ENCODE measurements at regions not wholly inside any gene's neighbourhood (a gene's known extent, or its start where the extent isn't known, plus 50 kb on each side); places are given as distances from the start of the nearest gene placed in this dataset.

- Mint-ChIP-seq H3K9me3 (no peaks in the 10 kb centered on the region), H3K27ac (no peak overlapping the region), H3K36me3 (no peaks in the 10 kb centered on the region)
- ATAC-seq (no peak), DNase-seq (ENCODE audit: low spot score in 2 of 2) (no peak)
These were observed 233.7 kb downstream of the SCG2 start for GRCh38 chr2:223368481-223368880.

DNA sequence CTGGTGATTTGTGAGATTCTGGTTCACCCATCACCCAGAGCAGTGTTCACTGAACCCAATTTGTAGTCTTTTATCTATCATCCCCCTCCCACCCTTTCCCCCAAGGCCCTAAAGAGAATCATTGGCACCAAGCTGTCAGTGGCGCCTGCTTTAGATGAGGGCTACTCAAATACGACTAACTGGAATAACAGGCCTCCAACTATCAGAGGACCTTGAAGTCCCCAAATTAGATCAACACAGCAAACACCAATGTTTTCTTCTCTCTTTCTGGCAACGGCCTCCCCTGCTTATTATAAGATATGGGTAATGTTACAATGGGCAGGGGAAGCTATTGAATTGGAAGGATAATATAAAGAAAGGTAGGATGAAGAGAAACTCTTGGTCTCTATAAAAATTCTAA lies 232.3 kb downstream of the SCG2 start:
- Mint-ChIP-seq H3K36me3 (no peaks in the 10 kb centered on the region), H3K27ac (no peak overlapping the region), H3K9me3 (no peaks in the 10 kb centered on the region)
- no peak for ATAC-seq
- DNase-seq (ENCODE audit: low spot score in 2 of 2), result no peak

DNA sequence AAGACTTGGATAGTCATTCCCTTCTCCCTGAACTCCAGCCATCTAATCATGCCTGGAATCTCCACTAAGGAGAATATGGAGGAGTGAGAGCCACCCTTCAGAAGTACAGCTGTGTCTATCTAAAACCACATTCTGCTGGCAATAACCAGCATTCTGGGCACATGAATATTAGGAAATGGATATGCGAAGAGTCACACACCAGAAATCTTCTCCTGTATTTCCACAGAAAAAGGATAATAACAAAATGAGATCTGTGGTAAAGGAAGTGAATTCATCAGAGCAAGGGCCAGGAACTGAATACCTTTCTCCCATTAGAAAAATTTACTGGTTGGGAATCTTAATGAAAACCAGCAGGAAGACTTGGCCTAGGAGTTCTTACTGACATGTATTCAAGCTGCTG lies 218.8 kb downstream of the SCG2 start:
- no peak for ATAC-seq
- H3K27ac Mint-ChIP-seq, result no peak overlapping the region
- no peaks in the 10 kb centered on the region for H3K9me3 Mint-ChIP-seq
- DNase-seq (ENCODE audit: low spot score in 2 of 2), result no peak
- no peaks in the 10 kb centered on the region for H3K36me3 Mint-ChIP-seq

DNA sequence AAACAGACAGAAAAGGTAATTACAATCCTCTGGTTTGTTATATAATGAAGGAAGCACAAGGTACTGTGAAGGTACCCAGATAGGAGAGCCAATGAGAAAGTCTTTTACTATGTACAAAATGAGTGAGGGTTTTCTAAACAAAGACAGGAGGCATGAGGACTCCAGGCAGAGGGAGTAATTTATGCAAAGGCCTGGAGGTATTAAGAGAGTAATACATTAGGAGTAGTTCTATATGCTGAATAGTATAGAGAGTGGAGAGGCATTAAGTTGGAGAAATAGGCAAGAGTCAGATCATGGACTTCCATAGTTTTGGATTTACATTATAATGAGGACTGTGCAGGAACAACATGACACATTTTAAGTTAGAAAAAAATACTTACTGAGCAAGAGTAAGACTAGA lies 216.0 kb downstream of the SCG2 start:
- DNase-seq (ENCODE audit: low spot score in 2 of 2), result no peak
- Mint-ChIP-seq H3K36me3 (no peaks in the 10 kb centered on the region), H3K9me3 (peaks cover 0 to 3% of the 10 kb centered on the region in 2 donors), H3K27ac (no peak overlapping the region)
- ATAC-seq, result no peak

DNA sequence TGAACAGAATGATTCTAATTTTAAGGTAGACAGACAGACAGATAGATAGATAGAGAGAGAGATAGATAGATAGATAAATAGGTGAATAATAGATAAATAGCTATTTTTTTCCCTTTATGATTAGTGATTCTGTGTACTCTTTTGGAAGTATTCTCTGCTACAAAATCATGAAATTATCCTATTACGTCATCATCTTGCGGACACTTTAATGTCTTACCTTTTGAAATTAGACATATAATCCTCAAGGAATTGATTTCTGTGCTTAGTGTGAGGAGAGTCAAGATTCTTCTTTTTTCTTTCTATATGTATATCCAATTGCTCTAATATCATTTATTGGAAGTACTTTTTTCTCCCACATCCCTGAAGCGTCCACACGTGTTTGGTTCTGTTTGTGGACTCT lies 215.2 kb downstream of the SCG2 start:
- Mint-ChIP-seq H3K27ac (no peak overlapping the region), H3K36me3 (no peaks in the 10 kb centered on the region)
- DNase-seq (ENCODE audit: low spot score in 2 of 2), result no peak

GRCh38 chr2:223389624-223390023 lies 212.5 kb downstream of the SCG2 start:
- Mint-ChIP-seq H3K27ac (no peak overlapping the region), H3K9me3 (peaks cover 0 to 3% of the 10 kb centered on the region in 2 donors), H3K36me3 (no peaks in the 10 kb centered on the region)
- DNase-seq (ENCODE audit: low spot score in 2 of 2), result no peak
- ATAC-seq, result no peak

More for the DNA sequence above, 215.2 kb downstream of the SCG2 start:
- ATAC-seq, result no peak
- H3K9me3 Mint-ChIP-seq, result peaks cover 0 to 3% of the 10 kb centered on the region in 2 donors

DNA sequence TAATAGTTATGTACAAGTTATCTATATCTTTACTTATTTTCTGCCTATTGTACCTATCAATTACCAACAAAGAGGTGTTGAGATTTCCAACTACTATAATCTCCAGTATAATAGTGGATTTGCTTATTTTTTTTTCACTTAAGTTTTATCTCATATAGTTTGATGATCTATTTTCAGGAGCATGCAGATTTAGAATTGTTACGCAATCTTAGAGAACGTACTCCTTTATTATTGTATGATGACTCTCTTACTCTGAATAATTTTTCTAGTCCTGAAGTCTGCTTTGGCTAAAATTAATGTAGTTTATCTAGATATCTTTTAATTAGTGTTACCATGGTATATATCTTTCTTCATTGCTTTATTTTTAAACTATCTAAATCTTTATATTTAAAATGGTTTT lies 205.2 kb downstream of the SCG2 start:
- peaks cover 0 to 3% of the 10 kb centered on the region in 2 donors for H3K9me3 Mint-ChIP-seq
- H3K27ac Mint-ChIP-seq, result no peak overlapping the region
- ATAC-seq, result no peak

GRCh38 chr2:223399357-223399957 lies 202.7 kb downstream of the SCG2 start:
- H3K9me3 Mint-ChIP-seq, result peaks cover 0 to 3% of the 10 kb centered on the region in 2 donors
- H3K27ac Mint-ChIP-seq, result no peak overlapping the region
- H3K36me3 Mint-ChIP-seq, result no peaks in the 10 kb centered on the region
- ATAC-seq, result no peak
- no peak for DNase-seq (ENCODE audit: low spot score in 2 of 2)

More for the DNA sequence above, 205.2 kb downstream of the SCG2 start:
- H3K36me3 Mint-ChIP-seq, result no peaks in the 10 kb centered on the region
- DNase-seq (ENCODE audit: low spot score in 2 of 2), result no peak

GRCh38 chr2:223404616-223405015 lies 197.5 kb downstream of the SCG2 start:
- Mint-ChIP-seq H3K27ac (no peak overlapping the region), H3K9me3 (peaks cover 0 to 6% of the 10 kb centered on the region in 2 donors), H3K36me3 (no peaks in the 10 kb centered on the region)
- DNase-seq (ENCODE audit: low spot score in 2 of 2) (no peak), ATAC-seq (no peak)

GRCh38 chr2:223414646-223415045 lies 187.5 kb downstream of the SCG2 start:
- peaks cover 9 to 17% of the 10 kb centered on the region in 2 donors for H3K9me3 Mint-ChIP-seq
- H3K36me3 Mint-ChIP-seq, result no peaks in the 10 kb centered on the region
- DNase-seq (ENCODE audit: low spot score in 2 of 2), result no peak
- no peak for ATAC-seq
- H3K27ac Mint-ChIP-seq, result no peak overlapping the region

GRCh38 chr2:223415071-223415470 lies 187.1 kb downstream of the SCG2 start:
- Mint-ChIP-seq H3K9me3 (peaks cover 9 to 17% of the 10 kb centered on the region in 2 donors), H3K36me3 (no peaks in the 10 kb centered on the region), H3K27ac (no peak overlapping the region)
- DNase-seq (ENCODE audit: low spot score in 2 of 2) (no peak), ATAC-seq (no peak)

GRCh38 chr2:223416815-223417610 lies 185.1 kb downstream of the SCG2 start:
- ATAC-seq (no peak), DNase-seq (ENCODE audit: low spot score in 2 of 2) (no peak)
- Mint-ChIP-seq H3K36me3 (no peaks in the 10 kb centered on the region), H3K27ac (no peak overlapping the region), H3K9me3 (peaks cover 6 to 7% of the 10 kb centered on the region in 2 donors)

- H3K9me3 Mint-ChIP-seq, result peaks cover 6 to 7% of the 10 kb centered on the region in 2 donors
- no peak overlapping the region for H3K27ac Mint-ChIP-seq
- ATAC-seq (no peak), DNase-seq (ENCODE audit: low spot score in 2 of 2) (no peak)
- no peaks in the 10 kb centered on the region for H3K36me3 Mint-ChIP-seq
These were observed 184.0 kb downstream of the SCG2 start for GRCh38 chr2:223418131-223418530.

- no peak for ATAC-seq
- Mint-ChIP-seq H3K9me3 (peaks cover under 1 to 1% of the 10 kb centered on the region in 2 donors), H3K27ac (no peak overlapping the region), H3K36me3 (no peaks in the 10 kb centered on the region)
- DNase-seq (ENCODE audit: low spot score in 2 of 2), result no peak
These were observed 183.5 kb downstream of the SCG2 start for GRCh38 chr2:223418604-223419199.

- no peak overlapping the region for H3K27ac Mint-ChIP-seq
- H3K36me3 Mint-ChIP-seq, result no peaks in the 10 kb centered on the region
- DNase-seq (ENCODE audit: low spot score in 2 of 2), result no peak
- H3K9me3 Mint-ChIP-seq, result peaks cover 0 to 6% of the 10 kb centered on the region in 2 donors
- ATAC-seq, result no peak
These were observed 182.1 kb downstream of the SCG2 start for GRCh38 chr2:223420048-223420447.

DNA sequence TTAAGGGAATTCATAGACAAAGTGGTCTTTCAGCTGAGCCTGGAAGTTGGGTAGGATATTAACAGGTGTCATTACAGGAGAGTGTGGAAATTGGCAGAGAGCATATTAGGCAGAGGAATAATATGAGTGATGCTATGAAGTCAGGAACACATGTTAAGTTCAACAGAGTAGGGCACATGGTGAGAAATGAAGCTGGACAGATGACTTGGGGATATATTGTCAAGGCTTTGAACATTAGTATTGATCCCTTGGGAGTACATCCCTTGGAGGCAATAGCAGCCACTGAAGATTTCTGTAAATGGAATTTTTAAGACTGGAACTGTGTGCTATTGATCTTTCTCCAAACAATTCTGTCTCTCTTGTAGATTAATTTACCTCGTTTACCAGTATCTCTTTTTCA lies 170.7 kb downstream of the SCG2 start:
- Mint-ChIP-seq H3K36me3 (peaks cover 0 to 5% of the 10 kb centered on the region in 2 donors), H3K9me3 (peaks cover 4 to 7% of the 10 kb centered on the region in 2 donors), H3K27ac (no peak overlapping the region)
- DNase-seq (ENCODE audit: low spot score in 2 of 2), result no peak
- ATAC-seq, result no peak

- ATAC-seq (no peak), DNase-seq (ENCODE audit: low spot score in 2 of 2) (no peak)
- Mint-ChIP-seq H3K27ac (no peak overlapping the region), H3K9me3 (peaks cover 2 to 3% of the 10 kb centered on the region in 2 donors), H3K36me3 (peaks cover 0 to 4% of the 10 kb centered on the region in 2 donors)
These were observed 168.7 kb downstream of the SCG2 start for GRCh38 chr2:223433461-223433860.

Measured in activated naive CD4-positive, alpha-beta T cell treated with anti-CD3 and anti-CD28 coated beads, Interleukin-2, amount 50 U/mL, for 72 hours (primary cell).